ENCODE measurements at regions not wholly inside any gene's neighbourhood (a gene's known extent, or its start where the extent isn't known, plus 50 kb on each side); places are given as distances from the start of the nearest gene placed in this dataset.

- TF ChIP-seq JUN (IDR thresholded peaks at IDR 0.05; ENCODE audit: low read depth, low read length) (no peak), SIX5 (IDR thresholded peaks at IDR 0.05; ENCODE audit: low read depth, low read length) (no peak), JUND (IDR thresholded peaks at IDR 0.05; ENCODE audit: low read length) (no peak), SIRT6 (IDR thresholded peaks at IDR 0.05; ENCODE audit: low read length) (no peak), ATF2 (IDR thresholded peaks at IDR 0.05; ENCODE audit: low read length) (no peak), POU5F1 (IDR thresholded peaks at IDR 0.05; ENCODE audit: low read depth, low read length) (no peak), RAD21 (IDR thresholded peaks at IDR 0.05 in 1 of 2, conservative IDR thresholded peaks at IDR 0.05 in 1 of 2; ENCODE audit: low read depth in 2 of 2, low read length in 2 of 2) (no peak), KDM5A (IDR thresholded peaks at IDR 0.05; ENCODE audit: low read length) (no peak)
Measured at GRCh38 chr10:104557966-104558365, 83.1 kb upstream of the SORCS3 start (continued).
